ENCODE measurements at regions not wholly inside any gene's neighbourhood (a gene's known extent, or its start where the extent isn't known, plus 50 kb on each side); places are given as distances from the start of the nearest gene placed in this dataset.
"Not testable (repeated sequence)": the region's sequence is repeated elsewhere in the genome, so short reads cannot be mapped to it uniquely, and the experiment has no call there.

- H3K27me3 ChIP-seq (replicated peaks in 1 of 2; ENCODE audit: control insufficient read depth in 2 of 2, extremely low read depth in 1 of 2, insufficient read depth in 2 of 2, low read length in 1 of 2), result no peaks in the 10 kb centered on the region
- DNase-seq (no peak), ATAC-seq (replicated peaks in 1 of 4) (no peak)
- no peak overlapping the region for H3K27ac ChIP-seq (ENCODE audit: low read length)
- H3K9me3 ChIP-seq, result no peaks in the 10 kb centered on the region
- no peaks in the 10 kb centered on the region for H3K36me3 ChIP-seq (ENCODE audit: control insufficient read depth in 2 of 2, extremely low read depth in 1 of 2, insufficient read depth in 1 of 2, low read length in 1 of 2)
- no peak overlapping the region for H3K27ac Mint-ChIP-seq
- H3K27me3 Mint-ChIP-seq, result no peaks in the 10 kb centered on the region
- POLR2A ChIA-PET, result no interaction called here
- H3K4me3 ChIP-seq (ENCODE audit: control insufficient read depth in 1 of 2, extremely low read depth in 1 of 2, low read length in 1 of 2), result no peak overlapping the region
- CTCF ChIA-PET, result interaction anchor here in 1 of 2 donors (0.6 kb wide), 1 partner anchor 1112 kb away, joined by 4 read pairs; no protein-coding TSS in a partner anchor
- H3K4me1 ChIP-seq (ENCODE audit: control insufficient read depth in 1 of 2, extremely low read depth in 1 of 2, insufficient read depth in 2 of 2, low read length in 2 of 2), result no peaks in the 10 kb centered on the region
- no peaks in the 10 kb centered on the region for H3K9me3 Mint-ChIP-seq
- no peak overlapping the region for H3K4me3 Mint-ChIP-seq
- no peaks in the 10 kb centered on the region for H3K36me3 Mint-ChIP-seq
- no CpG with 5 or more reads among the region's 3 CpGs for WGBS (ENCODE audit: insufficient coverage)
- H3K4me1 Mint-ChIP-seq, result peaks cover 0 to 3% (median 0%) of the 10 kb centered on the region in 3 donors
These were observed 96.0 kb upstream of the VGLL4 start for GRCh38 chr3:11739706-11740105.

GRCh38 chr3:11739123-11739522 is 95.4 kb upstream of the VGLL4 start:
- H3K36me3 Mint-ChIP-seq, result no peaks in the 10 kb centered on the region
- H3K4me1 Mint-ChIP-seq, result peaks cover 0 to 3% (median 0%) of the 10 kb centered on the region in 3 donors
- Histone ChIP-seq H3K9me3 (no peaks in the 10 kb centered on the region), H3K4me3 (ENCODE audit: control insufficient read depth in 1 of 2, extremely low read depth in 1 of 2, low read length in 1 of 2) (no peak overlapping the region), H3K4me1 (ENCODE audit: control insufficient read depth in 1 of 2, extremely low read depth in 1 of 2, insufficient read depth in 2 of 2, low read length in 2 of 2) (no peaks in the 10 kb centered on the region), H3K27me3 (replicated peaks in 1 of 2; ENCODE audit: control insufficient read depth in 2 of 2, extremely low read depth in 1 of 2, insufficient read depth in 2 of 2, low read length in 1 of 2) (no peaks in the 10 kb centered on the region), H3K36me3 (ENCODE audit: control insufficient read depth in 2 of 2, extremely low read depth in 1 of 2, insufficient read depth in 1 of 2, low read length in 1 of 2) (no peaks in the 10 kb centered on the region), H3K27ac (ENCODE audit: low read length) (no peak overlapping the region)
- ChIA-PET POLR2A (no interaction called here), CTCF (interaction anchor here in 1 of 2 donors (0.6 kb wide), 1 partner anchor 1112 kb away, joined by 4 read pairs; no protein-coding TSS in a partner anchor)
- DNase-seq, result no peak
- H3K9me3 Mint-ChIP-seq, result no peaks in the 10 kb centered on the region
- no peak overlapping the region for H3K27ac Mint-ChIP-seq
- WGBS (ENCODE audit: insufficient coverage), result no CpG with 5 or more reads among the region's 2 CpGs
- H3K27me3 Mint-ChIP-seq, result no peaks in the 10 kb centered on the region
- ATAC-seq (replicated peaks in 1 of 4), result no peak
- no peak overlapping the region for H3K4me3 Mint-ChIP-seq

GRCh38 chr3:11737742-11738141 is 94.0 kb upstream of the VGLL4 start:
- Mint-ChIP-seq H3K27ac (no peak overlapping the region), H3K36me3 (no peaks in the 10 kb centered on the region), H3K4me1 (peaks cover 0 to 3% (median 0%) of the 10 kb centered on the region in 3 donors), H3K9me3 (no peaks in the 10 kb centered on the region), H3K27me3 (no peaks in the 10 kb centered on the region), H3K4me3 (no peak overlapping the region)
- no peaks in the 10 kb centered on the region for H3K9me3 ChIP-seq
- no peaks in the 10 kb centered on the region for H3K4me1 ChIP-seq (ENCODE audit: control insufficient read depth in 1 of 2, extremely low read depth in 1 of 2, insufficient read depth in 2 of 2, low read length in 2 of 2)
- H3K27ac ChIP-seq (ENCODE audit: low read length), result no peak overlapping the region
- H3K27me3 ChIP-seq (replicated peaks in 1 of 2; ENCODE audit: control insufficient read depth in 2 of 2, extremely low read depth in 1 of 2, insufficient read depth in 2 of 2, low read length in 1 of 2), result no peaks in the 10 kb centered on the region
- WGBS (ENCODE audit: insufficient coverage), result 88% methylated on average over 6 of the region's 7 CpGs
- ATAC-seq (replicated peaks in 1 of 4), result no peak
- no peak for DNase-seq
- ChIA-PET POLR2A (no interaction called here), CTCF (no interaction called here)
- no peak overlapping the region for H3K4me3 ChIP-seq (ENCODE audit: control insufficient read depth in 1 of 2, extremely low read depth in 1 of 2, low read length in 1 of 2)
- no peaks in the 10 kb centered on the region for H3K36me3 ChIP-seq (ENCODE audit: control insufficient read depth in 2 of 2, extremely low read depth in 1 of 2, insufficient read depth in 1 of 2, low read length in 1 of 2)

- H3K4me3 Mint-ChIP-seq, result no peak overlapping the region
- H3K27ac Mint-ChIP-seq, result no peak overlapping the region
- Histone ChIP-seq H3K36me3 (ENCODE audit: control insufficient read depth in 2 of 2, extremely low read depth in 1 of 2, insufficient read depth in 1 of 2, low read length in 1 of 2) (no peaks in the 10 kb centered on the region), H3K9me3 (no peaks in the 10 kb centered on the region), H3K4me3 (ENCODE audit: control insufficient read depth in 1 of 2, extremely low read depth in 1 of 2, low read length in 1 of 2) (no peak overlapping the region), H3K27me3 (replicated peaks in 1 of 2; ENCODE audit: control insufficient read depth in 2 of 2, extremely low read depth in 1 of 2, insufficient read depth in 2 of 2, low read length in 1 of 2) (no peaks in the 10 kb centered on the region), H3K27ac (ENCODE audit: low read length) (no peak overlapping the region), H3K4me1 (ENCODE audit: control insufficient read depth in 1 of 2, extremely low read depth in 1 of 2, insufficient read depth in 2 of 2, low read length in 2 of 2) (no peaks in the 10 kb centered on the region)
- WGBS (ENCODE audit: insufficient coverage), result 74% methylated on average over 6 of the region's 9 CpGs
- H3K9me3 Mint-ChIP-seq, result no peaks in the 10 kb centered on the region
- CTCF ChIA-PET, result no interaction called here
- POLR2A ChIA-PET, result no interaction called here
- H3K4me1 Mint-ChIP-seq, result peaks cover 0 to 3% (median 0%) of the 10 kb centered on the region in 3 donors
- no peaks in the 10 kb centered on the region for H3K36me3 Mint-ChIP-seq
- DNase-seq (no peak), ATAC-seq (replicated peaks in 1 of 4) (no peak)
- H3K27me3 Mint-ChIP-seq, result no peaks in the 10 kb centered on the region
These were observed 92.6 kb upstream of the VGLL4 start for GRCh38 chr3:11736136-11736833.

GRCh38 chr3:11735638-11736037 is 91.9 kb upstream of the VGLL4 start:
- ATAC-seq (replicated peaks in 1 of 4) (no peak), DNase-seq (no peak)
- Mint-ChIP-seq H3K27me3 (no peaks in the 10 kb centered on the region), H3K36me3 (no peaks in the 10 kb centered on the region), H3K4me3 (no peak overlapping the region), H3K27ac (no peak overlapping the region), H3K9me3 (no peaks in the 10 kb centered on the region), H3K4me1 (peaks cover 0 to 3% (median 0%) of the 10 kb centered on the region in 3 donors)
- Histone ChIP-seq H3K36me3 (ENCODE audit: control insufficient read depth in 2 of 2, extremely low read depth in 1 of 2, insufficient read depth in 1 of 2, low read length in 1 of 2) (no peaks in the 10 kb centered on the region), H3K4me1 (ENCODE audit: control insufficient read depth in 1 of 2, extremely low read depth in 1 of 2, insufficient read depth in 2 of 2, low read length in 2 of 2) (no peaks in the 10 kb centered on the region), H3K27ac (ENCODE audit: low read length) (no peak overlapping the region), H3K27me3 (replicated peaks in 1 of 2; ENCODE audit: control insufficient read depth in 2 of 2, extremely low read depth in 1 of 2, insufficient read depth in 2 of 2, low read length in 1 of 2) (no peaks in the 10 kb centered on the region), H3K9me3 (no peaks in the 10 kb centered on the region), H3K4me3 (ENCODE audit: control insufficient read depth in 1 of 2, extremely low read depth in 1 of 2, low read length in 1 of 2) (no peak overlapping the region)
- WGBS (ENCODE audit: insufficient coverage), result 70% methylated on average over 6 of the region's 6 CpGs
- POLR2A ChIA-PET, result no interaction called here
- CTCF ChIA-PET, result no interaction called here

GRCh38 chr3:11735111-11735510 is 91.4 kb upstream of the VGLL4 start:
- H3K9me3 ChIP-seq; H3K4me1 Mint-ChIP-seq; ATAC-seq (replicated peaks in 1 of 4); H3K9me3 Mint-ChIP-seq; H3K36me3 ChIP-seq (ENCODE audit: control insufficient read depth in 2 of 2, extremely low read depth in 1 of 2, insufficient read depth in 1 of 2, low read length in 1 of 2); POLR2A ChIA-PET; H3K27me3 Mint-ChIP-seq; H3K27me3 ChIP-seq (replicated peaks in 1 of 2; ENCODE audit: control insufficient read depth in 2 of 2, extremely low read depth in 1 of 2, insufficient read depth in 2 of 2, low read length in 1 of 2); H3K27ac ChIP-seq (ENCODE audit: low read length); H3K27ac Mint-ChIP-seq; H3K4me1 ChIP-seq (ENCODE audit: control insufficient read depth in 1 of 2, extremely low read depth in 1 of 2, insufficient read depth in 2 of 2, low read length in 2 of 2); H3K4me3 Mint-ChIP-seq; CTCF ChIA-PET; H3K36me3 Mint-ChIP-seq; H3K4me3 ChIP-seq (ENCODE audit: control insufficient read depth in 1 of 2, extremely low read depth in 1 of 2, low read length in 1 of 2); DNase-seq: not testable (repeated sequence)
- no CpG with 5 or more reads among the region's 4 CpGs for WGBS (ENCODE audit: insufficient coverage)

GRCh38 chr3:11733914-11734313 is 90.2 kb upstream of the VGLL4 start:
- DNase-seq, result no peak
- H3K4me3 Mint-ChIP-seq, result no peak overlapping the region
- no peaks in the 10 kb centered on the region for H3K36me3 Mint-ChIP-seq
- CTCF ChIA-PET, result no interaction called here
- no peaks in the 10 kb centered on the region for H3K27me3 Mint-ChIP-seq
- ATAC-seq (replicated peaks in 1 of 4), result no peak
- no peak overlapping the region for H3K27ac Mint-ChIP-seq
- no peaks in the 10 kb centered on the region for H3K9me3 Mint-ChIP-seq
- Histone ChIP-seq H3K4me1 (ENCODE audit: control insufficient read depth in 1 of 2, extremely low read depth in 1 of 2, insufficient read depth in 2 of 2, low read length in 2 of 2) (no peaks in the 10 kb centered on the region), H3K9me3 (no peaks in the 10 kb centered on the region), H3K27me3 (replicated peaks in 1 of 2; ENCODE audit: control insufficient read depth in 2 of 2, extremely low read depth in 1 of 2, insufficient read depth in 2 of 2, low read length in 1 of 2) (no peaks in the 10 kb centered on the region), H3K36me3 (ENCODE audit: control insufficient read depth in 2 of 2, extremely low read depth in 1 of 2, insufficient read depth in 1 of 2, low read length in 1 of 2) (no peaks in the 10 kb centered on the region), H3K27ac (ENCODE audit: low read length) (no peak overlapping the region), H3K4me3 (ENCODE audit: control insufficient read depth in 1 of 2, extremely low read depth in 1 of 2, low read length in 1 of 2) (no peak overlapping the region)
- WGBS (ENCODE audit: insufficient coverage), result 84% methylated on average over 7 of the region's 7 CpGs
- H3K4me1 Mint-ChIP-seq, result peaks cover 0 to 3% (median 0%) of the 10 kb centered on the region in 3 donors
- POLR2A ChIA-PET, result interaction anchor here in 1 of 2 donors (0.6 kb wide), 1 partner anchor 344 kb away, joined by 4 read pairs; no protein-coding TSS in a partner anchor
